Mammary epithelial cell (primary cell): ENCODE measurements at regions not wholly inside any gene's neighbourhood (a gene's known extent, or its start where the extent isn't known, plus 50 kb on each side); places are given as distances from the start of the nearest gene placed in this dataset.

Source experiments
- CTCF ChIP-seq, 2 donors: IDR thresholded peaks in 1 of 2; conservative IDR thresholded peaks in 1 of 2; 2 replicates each; pipeline ENCODE4 v1.5.1; 2011 to 2012; ENCODE audit warnings: inconsistent platforms in 2 of 2, low read length in 2 of 2, mild to moderate bottlenecking in 2 of 2, control low read depth in 1 of 2, low read depth in 1 of 2; ENCODE audit not compliant: insufficient read depth in 1 of 2; ENCODE audit errors: extremely low read depth in 1 of 2
- EZH2 ChIP-seq: IDR thresholded peaks from 2 replicates; pipeline ENCODE4 v1.6.1; 2012; ENCODE audit warnings: low read length, inconsistent platforms, borderline replicate concordance

DNA sequence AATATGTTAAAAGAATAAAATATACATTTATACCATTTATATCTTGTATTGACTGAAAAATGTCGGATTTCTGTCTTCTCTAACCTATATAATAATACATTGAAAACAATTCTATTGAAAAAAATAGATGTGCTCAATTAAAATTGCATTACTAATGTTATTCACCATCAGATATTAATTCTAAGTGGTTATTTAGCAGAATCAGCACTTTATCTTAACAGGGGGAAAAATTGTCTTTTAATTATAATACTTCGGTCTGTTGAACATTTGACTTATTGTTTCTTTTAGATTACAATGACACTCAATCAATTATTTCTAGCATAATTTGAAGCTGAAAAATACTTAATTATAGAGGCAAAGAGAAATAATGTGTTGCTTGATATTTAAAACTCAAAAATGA lies 220.3 kb downstream of the PABPC4L start:
- TF ChIP-seq CTCF (conservative IDR thresholded peaks at IDR 0.05 in 1 of 2, IDR thresholded peaks at IDR 0.05 in 1 of 2; ENCODE audit: extremely low read depth in 1 of 2, insufficient read depth in 1 of 2, low read depth in 1 of 2, low read length in 2 of 2) (no peak), EZH2 (no peak)
